Fibroblast of the aortic adventitia (primary cell): ENCODE measurements at regions not wholly inside any gene's neighbourhood (a gene's known extent, or its start where the extent isn't known, plus 50 kb on each side); places are given as distances from the start of the nearest gene placed in this dataset.

Experiments
- DNase-seq: peaks from one replicate; pipeline ENCODE4 v3.0.0-alpha.2; 2010; ENCODE audit warnings: low read depth
- H3K4me3 ChIP-seq: 2 replicates; pipeline ENCODE4 v1.5.1; 2011; ENCODE audit warnings: low read depth, mild to moderate bottlenecking, control low read depth, low read length, moderate library complexity
- TF ChIP-seq, protein P1 (sequence below): IDR thresholded peaks from 2 replicates; pipeline ENCODE4 v1.5.1; 2011; ENCODE audit warnings: mild to moderate bottlenecking, low read length, control low read depth, inconsistent platforms; ENCODE audit not compliant: insufficient read depth

DNA sequence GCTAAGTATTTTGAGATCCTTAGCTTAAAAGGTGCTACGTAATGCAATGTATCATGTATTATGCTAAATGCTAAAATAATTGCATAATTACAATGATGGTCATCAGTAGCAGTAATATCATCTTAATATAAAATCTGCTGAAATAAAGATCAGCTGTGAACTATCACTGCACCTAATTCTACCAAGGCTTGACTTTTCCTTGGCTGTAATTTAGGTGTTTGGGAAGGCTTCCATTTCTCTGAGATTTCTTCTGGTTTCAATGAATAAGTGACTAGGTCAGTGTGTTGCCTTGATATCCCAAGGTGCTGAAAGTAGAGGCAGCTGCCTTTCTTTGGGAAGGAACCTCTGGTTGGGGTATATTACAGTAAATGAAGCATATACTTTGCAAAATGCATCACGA lies 376.1 kb downstream of the STK39 start:
- DNase-seq, result no peak
- TF ChIP-seq, protein P1, sequence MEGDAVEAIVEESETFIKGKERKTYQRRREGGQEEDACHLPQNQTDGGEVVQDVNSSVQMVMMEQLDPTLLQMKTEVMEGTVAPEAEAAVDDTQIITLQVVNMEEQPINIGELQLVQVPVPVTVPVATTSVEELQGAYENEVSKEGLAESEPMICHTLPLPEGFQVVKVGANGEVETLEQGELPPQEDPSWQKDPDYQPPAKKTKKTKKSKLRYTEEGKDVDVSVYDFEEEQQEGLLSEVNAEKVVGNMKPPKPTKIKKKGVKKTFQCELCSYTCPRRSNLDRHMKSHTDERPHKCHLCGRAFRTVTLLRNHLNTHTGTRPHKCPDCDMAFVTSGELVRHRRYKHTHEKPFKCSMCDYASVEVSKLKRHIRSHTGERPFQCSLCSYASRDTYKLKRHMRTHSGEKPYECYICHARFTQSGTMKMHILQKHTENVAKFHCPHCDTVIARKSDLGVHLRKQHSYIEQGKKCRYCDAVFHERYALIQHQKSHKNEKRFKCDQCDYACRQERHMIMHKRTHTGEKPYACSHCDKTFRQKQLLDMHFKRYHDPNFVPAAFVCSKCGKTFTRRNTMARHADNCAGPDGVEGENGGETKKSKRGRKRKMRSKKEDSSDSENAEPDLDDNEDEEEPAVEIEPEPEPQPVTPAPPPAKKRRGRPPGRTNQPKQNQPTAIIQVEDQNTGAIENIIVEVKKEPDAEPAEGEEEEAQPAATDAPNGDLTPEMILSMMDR, result no peak
- H3K4me3 ChIP-seq, result no peak overlapping the region

GRCh38 chr2:167869200-167869599 lies 378.2 kb downstream of the STK39 start:
- no peak for DNase-seq
- TF ChIP-seq, protein P1, result no peak
- no peak overlapping the region for H3K4me3 ChIP-seq

- DNase-seq, result no peak
- TF ChIP-seq, protein P1, result no peak
- H3K4me3 ChIP-seq, result no peak overlapping the region
Measured at GRCh38 chr2:167863377-167863776, 384.0 kb downstream of the STK39 start.

DNA sequence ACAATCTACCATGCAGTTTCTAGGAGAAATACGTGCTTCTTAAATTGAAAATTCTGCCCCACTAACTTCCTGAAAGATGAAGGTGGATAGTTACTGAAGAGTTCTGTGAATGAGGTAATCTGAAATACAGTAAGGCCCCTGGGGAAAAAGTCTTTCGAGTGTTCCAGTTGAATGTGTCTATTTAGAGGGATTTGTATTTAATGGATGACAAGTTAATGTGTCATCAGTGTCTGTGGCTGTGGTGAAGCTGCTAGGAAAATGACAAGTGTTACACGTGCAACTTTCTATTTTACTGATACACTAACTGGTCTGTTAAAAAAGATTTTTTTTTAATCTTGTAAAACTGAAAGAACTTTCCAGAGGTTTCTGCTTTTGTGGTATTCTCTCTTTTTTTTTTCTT lies 384.6 kb downstream of the STK39 start:
- no peak overlapping the region for H3K4me3 ChIP-seq
- TF ChIP-seq, protein P1, result no peak
- no peak for DNase-seq

DNA sequence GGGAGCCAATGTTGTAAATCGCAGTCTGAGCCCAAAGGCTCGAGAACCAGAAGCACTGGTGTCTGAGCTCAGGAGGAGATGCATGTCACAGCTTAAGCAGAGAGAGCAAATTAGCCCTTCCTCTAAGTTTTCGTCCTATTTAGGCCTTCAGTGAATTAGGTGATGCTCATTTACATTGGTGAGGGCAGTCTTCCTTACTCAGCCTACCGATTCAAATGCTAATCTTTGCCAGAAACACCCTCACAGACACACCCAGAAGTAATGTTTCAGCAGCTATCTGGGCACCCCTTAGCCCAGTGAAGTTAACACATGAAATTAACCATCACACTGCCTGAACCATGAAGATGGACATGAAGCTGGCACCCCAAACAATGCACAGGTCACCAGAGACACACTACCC lies 385.1 kb downstream of the STK39 start:
- DNase-seq, result no peak
- H3K4me3 ChIP-seq, result no peak overlapping the region
- TF ChIP-seq, protein P1, result no peak

DNA sequence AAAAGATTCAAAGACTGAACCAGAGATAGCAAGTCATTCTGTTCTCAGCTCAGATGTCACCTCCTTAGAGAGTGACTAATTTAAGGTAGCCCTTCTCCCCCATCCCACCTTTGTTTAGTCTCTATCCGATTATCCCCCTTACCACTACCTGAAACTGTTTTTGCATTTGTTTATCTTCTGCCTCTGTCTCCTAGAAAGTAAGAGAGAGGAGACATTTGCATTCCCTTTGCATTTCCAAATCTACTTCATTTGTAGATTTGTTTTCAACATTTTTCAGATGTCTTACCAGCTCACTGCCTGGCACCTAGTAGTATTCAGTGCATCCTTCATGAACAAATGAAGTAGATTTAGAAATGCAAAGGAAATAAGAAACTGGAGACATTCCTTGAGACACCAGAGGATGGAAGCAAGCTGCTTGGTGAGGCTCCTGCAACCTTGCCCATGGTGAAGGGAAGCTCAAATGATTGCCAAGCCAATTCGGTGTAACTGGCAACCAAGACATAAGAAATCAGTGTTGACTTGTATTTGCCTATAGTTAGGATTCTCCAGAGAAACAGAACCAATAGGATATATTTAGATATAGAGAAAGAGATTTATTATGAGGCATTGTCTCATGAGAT lies 385.7 kb downstream of the STK39 start:
- no peak overlapping the region for H3K4me3 ChIP-seq
- no peak for DNase-seq
- TF ChIP-seq, protein P1, result no peak

- H3K4me3 ChIP-seq, result no peak overlapping the region
- no peak for DNase-seq
- TF ChIP-seq, protein P1, result no peak
Measured at GRCh38 chr2:167860082-167860481, 387.3 kb downstream of the STK39 start.
